ENCODE measurements at regions not wholly inside any gene's neighbourhood (a gene's known extent, or its start where the extent isn't known, plus 50 kb on each side); places are given as distances from the start of the nearest gene placed in this dataset.

- Histone ChIP-seq H3K9me3 (no peaks in the 10 kb centered on the region), H3K4me3 (no peak overlapping the region), H3K4me1 (replicated peaks) (no peaks in the 10 kb centered on the region), H3K36me3 (no peaks in the 10 kb centered on the region), H3K27me3 (replicated peaks; ENCODE audit: insufficient read depth) (no peaks in the 10 kb centered on the region), H3K27ac (no peak overlapping the region)
- intact Hi-C loops (cut with DNase I), result no loop called here
- 93% methylated on average over 3 of the region's 3 CpGs for WGBS
- TF ChIP-seq POLR2AphosphoS5 (IDR thresholded peaks at IDR 0.05) (no peak), POLR2A (IDR thresholded peaks at IDR 0.05) (no peak), CTCF (IDR thresholded peaks at IDR 0.05) (no peak)
- no peak for DNase-seq (ENCODE audit: low spot score)
Observed at GRCh38 chr2:33762636-33763035, 163.5 kb upstream of the FAM98A start.

- 13% methylated on average over 2 of the region's 2 CpGs for WGBS
- intact Hi-C loops (cut with DNase I), result no loop called here
- no peak overlapping the region for H3K27ac ChIP-seq
Observed at GRCh38 chr2:33746208-33746800, 147.2 kb upstream of the FAM98A start.

GRCh38 chr2:33735096-33735495, 136.0 kb upstream of the FAM98A start:
- no peak for TF ChIP-seq POLR2A (IDR thresholded peaks at IDR 0.05)
- TF ChIP-seq POLR2AphosphoS5 (IDR thresholded peaks at IDR 0.05), result no peak
- no peak for TF ChIP-seq CTCF (IDR thresholded peaks at IDR 0.05)
- no peak for DNase-seq (ENCODE audit: low spot score)
- H3K27me3 ChIP-seq (replicated peaks; ENCODE audit: insufficient read depth), result no peaks in the 10 kb centered on the region
- no peaks in the 10 kb centered on the region for H3K4me1 ChIP-seq (replicated peaks)
- 52% methylated on average over 1 of the region's 1 CpG for WGBS
- no peak overlapping the region for H3K4me3 ChIP-seq
- H3K27ac ChIP-seq, result no peak overlapping the region
- H3K36me3 ChIP-seq, result no peaks in the 10 kb centered on the region
- no peaks in the 10 kb centered on the region for H3K9me3 ChIP-seq
- intact Hi-C loops (cut with DNase I), result no loop called here

More at GRCh38 chr2:33746208-33746800, 147.2 kb upstream of the FAM98A start:
- no peaks in the 10 kb centered on the region for H3K36me3 ChIP-seq
- H3K27me3 ChIP-seq (replicated peaks; ENCODE audit: insufficient read depth), result no peaks in the 10 kb centered on the region
- TF ChIP-seq POLR2A (IDR thresholded peaks at IDR 0.05) (no peak), POLR2AphosphoS5 (IDR thresholded peaks at IDR 0.05) (no peak), CTCF (IDR thresholded peaks at IDR 0.05) (no peak)
- no peak for DNase-seq (ENCODE audit: low spot score)
- H3K4me3 ChIP-seq, result no peak overlapping the region
- no peaks in the 10 kb centered on the region for H3K4me1 ChIP-seq (replicated peaks)
- no peaks in the 10 kb centered on the region for H3K9me3 ChIP-seq

DNA sequence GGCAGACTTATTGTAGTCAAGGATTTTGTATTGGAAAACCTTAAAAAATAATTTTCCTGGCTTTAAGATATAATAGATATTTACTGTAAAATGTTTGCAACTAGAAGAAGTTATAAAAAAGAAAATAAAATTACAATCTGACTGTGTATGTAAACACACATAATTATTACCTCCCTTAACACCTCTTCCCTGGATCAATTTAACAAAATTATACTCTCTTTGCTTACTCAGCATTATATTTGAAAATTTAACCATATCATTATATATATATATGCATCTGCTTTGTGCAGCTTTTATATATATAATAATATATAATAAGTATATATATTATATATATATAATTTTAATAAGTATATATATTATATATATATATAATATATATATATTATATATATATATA, 131.7 kb upstream of the FAM98A start:
- Histone ChIP-seq H3K27ac (no peak overlapping the region), H3K27me3 (replicated peaks; ENCODE audit: insufficient read depth) (no peaks in the 10 kb centered on the region), H3K4me3 (no peak overlapping the region), H3K9me3 (no peaks in the 10 kb centered on the region), H3K4me1 (replicated peaks) (no peaks in the 10 kb centered on the region), H3K36me3 (no peaks in the 10 kb centered on the region)
- intact Hi-C loops (cut with DNase I), result no loop called here
- no peak for TF ChIP-seq CTCF (IDR thresholded peaks at IDR 0.05)
- TF ChIP-seq POLR2AphosphoS5 (IDR thresholded peaks at IDR 0.05), result no peak
- TF ChIP-seq POLR2A (IDR thresholded peaks at IDR 0.05), result no peak
- no peak for DNase-seq (ENCODE audit: low spot score)

DNA sequence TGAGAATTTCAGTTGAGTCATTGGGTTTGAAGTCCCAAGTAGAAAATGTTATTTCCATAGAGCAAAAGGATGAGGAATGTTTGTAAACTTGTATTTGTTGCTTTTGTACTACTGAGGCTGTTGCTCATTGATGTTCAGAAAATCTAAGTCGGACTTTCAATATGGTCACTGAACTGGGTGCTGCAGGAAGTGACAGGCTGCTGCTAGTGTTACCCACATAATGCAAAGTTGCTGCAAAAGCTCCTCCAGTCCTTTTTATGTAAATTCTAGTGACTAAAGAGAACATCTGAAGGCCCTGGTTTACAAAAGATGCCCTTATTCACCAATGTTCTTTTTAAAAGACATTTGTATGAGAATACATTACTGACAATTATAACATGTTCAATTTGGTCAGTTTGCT, 131.1 kb upstream of the FAM98A start:
- DNase-seq (ENCODE audit: low spot score), result no peak
- H3K9me3 ChIP-seq, result no peaks in the 10 kb centered on the region
- H3K4me3 ChIP-seq, result no peak overlapping the region
- H3K27me3 ChIP-seq (replicated peaks; ENCODE audit: insufficient read depth), result no peaks in the 10 kb centered on the region
- 81% methylated on average over 1 of the region's 1 CpG for WGBS
- TF ChIP-seq POLR2A (IDR thresholded peaks at IDR 0.05) (no peak), POLR2AphosphoS5 (IDR thresholded peaks at IDR 0.05) (no peak), CTCF (IDR thresholded peaks at IDR 0.05) (no peak)
- no peak overlapping the region for H3K27ac ChIP-seq
- H3K36me3 ChIP-seq, result no peaks in the 10 kb centered on the region
- intact Hi-C loops (cut with DNase I), result no loop called here
- no peaks in the 10 kb centered on the region for H3K4me1 ChIP-seq (replicated peaks)

Data from prostate gland (tissue), 2 donors.